Parathyroid adenoma (tissue), 2 donors: ENCODE measurements at regions not wholly inside any gene's neighbourhood (a gene's known extent, or its start where the extent isn't known, plus 50 kb on each side); places are given as distances from the start of the nearest gene placed in this dataset.

ENCODE experiments used
- H2AFZ ChIP-seq: fragments of 300-600 bp; sonication (generic); one replicate; pipeline ENCODE4 v1.7.0; 2017; ENCODE audit warnings: antibody characterized with exemption, mild to moderate bottlenecking
- H3K27ac ChIP-seq: fragments of 300-600 bp; sonication (generic); one replicate; pipeline ENCODE4 v1.7.0; 2017
- H3K27me3 ChIP-seq: fragments of 300-600 bp; sonication (generic); one replicate; pipeline ENCODE4 v1.7.0; 2017; ENCODE audit warnings: low read length; ENCODE audit not compliant: control insufficient read depth, insufficient read depth
- H3K36me3 ChIP-seq: fragments of 300-600 bp; sonication (generic); one replicate; pipeline ENCODE4 v1.7.0; 2017; ENCODE audit warnings: low read length; ENCODE audit not compliant: control insufficient read depth, insufficient read depth
- H3K4me1 ChIP-seq: fragments of 300-600 bp; sonication (generic); one replicate; pipeline ENCODE4 v1.7.0; 2017; ENCODE audit warnings: control low read depth
- H3K4me2 ChIP-seq: fragments of 300-600 bp; sonication (generic); one replicate; pipeline ENCODE4 v1.7.0; 2017; ENCODE audit warnings: low read length
- H3K4me3 ChIP-seq: fragments of 300-600 bp; sonication (generic); one replicate; pipeline ENCODE4 v1.7.0; 2017; ENCODE audit warnings: low read depth, low read length
- H3K79me2 ChIP-seq: fragments of 300-600 bp; sonication (generic); one replicate; pipeline ENCODE4 v1.7.0; 2017; ENCODE audit warnings: control low read depth
- H3K9ac ChIP-seq: fragments of 300-600 bp; sonication (generic); one replicate; pipeline ENCODE4 v1.7.0; 2017; ENCODE audit warnings: mild to moderate bottlenecking
- H3K9me3 ChIP-seq: fragments of 300-600 bp; sonication (generic); one replicate; pipeline ENCODE4 v1.7.0; 2017; ENCODE audit warnings: low read length; ENCODE audit not compliant: control insufficient read depth
- TF ChIP-seq, protein P1 (sequence below): fragments of 300-600 bp; sonication (generic); IDR thresholded peaks from one replicate; pipeline ENCODE4 v1.7.0; 2017; ENCODE audit warnings: antibody characterized with exemption, mild to moderate bottlenecking
- donor health status: primary hyperparathyroidism.

GRCh38 chr12:91892081-91892855 lies 253.4 kb downstream of the BTG1 start:
- Histone ChIP-seq H3K27ac (no peak overlapping the region), H3K9me3 (no peaks in the 10 kb centered on the region), H3K4me3 (no peak overlapping the region), H3K4me2 (no peak overlapping the region), H3K79me2 (no peaks in the 10 kb centered on the region), H3K9ac (no peak overlapping the region), H3K36me3 (no peaks in the 10 kb centered on the region), H3K4me1 (no peaks in the 10 kb centered on the region), H2AFZ (peak overlapping the region; percentile 11), H3K27me3 (no peaks in the 10 kb centered on the region)
- TF ChIP-seq, protein P1, sequence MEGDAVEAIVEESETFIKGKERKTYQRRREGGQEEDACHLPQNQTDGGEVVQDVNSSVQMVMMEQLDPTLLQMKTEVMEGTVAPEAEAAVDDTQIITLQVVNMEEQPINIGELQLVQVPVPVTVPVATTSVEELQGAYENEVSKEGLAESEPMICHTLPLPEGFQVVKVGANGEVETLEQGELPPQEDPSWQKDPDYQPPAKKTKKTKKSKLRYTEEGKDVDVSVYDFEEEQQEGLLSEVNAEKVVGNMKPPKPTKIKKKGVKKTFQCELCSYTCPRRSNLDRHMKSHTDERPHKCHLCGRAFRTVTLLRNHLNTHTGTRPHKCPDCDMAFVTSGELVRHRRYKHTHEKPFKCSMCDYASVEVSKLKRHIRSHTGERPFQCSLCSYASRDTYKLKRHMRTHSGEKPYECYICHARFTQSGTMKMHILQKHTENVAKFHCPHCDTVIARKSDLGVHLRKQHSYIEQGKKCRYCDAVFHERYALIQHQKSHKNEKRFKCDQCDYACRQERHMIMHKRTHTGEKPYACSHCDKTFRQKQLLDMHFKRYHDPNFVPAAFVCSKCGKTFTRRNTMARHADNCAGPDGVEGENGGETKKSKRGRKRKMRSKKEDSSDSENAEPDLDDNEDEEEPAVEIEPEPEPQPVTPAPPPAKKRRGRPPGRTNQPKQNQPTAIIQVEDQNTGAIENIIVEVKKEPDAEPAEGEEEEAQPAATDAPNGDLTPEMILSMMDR, result no peak

DNA sequence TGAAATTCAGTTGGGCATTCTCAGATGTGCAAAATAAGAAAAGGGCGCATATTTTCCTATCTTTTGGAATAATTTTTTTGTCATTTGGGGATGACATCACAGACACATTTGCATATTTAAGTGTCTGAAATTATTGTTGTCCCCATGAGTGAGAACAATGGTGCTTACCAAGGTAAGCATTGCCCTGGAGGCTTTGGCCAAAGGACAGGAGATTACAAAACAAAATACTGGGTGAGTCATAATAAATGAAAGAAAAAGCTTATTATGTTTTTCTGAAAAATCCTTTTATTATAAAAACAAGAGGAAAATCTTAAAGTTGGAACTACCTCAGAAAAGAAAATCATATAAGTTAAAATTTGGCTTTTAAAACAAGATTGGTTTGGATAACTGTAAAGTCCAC lies 254.9 kb downstream of the BTG1 start:
- H3K27ac ChIP-seq, result no peak overlapping the region
- H3K4me3 ChIP-seq, result no peak overlapping the region
- H3K9me3 ChIP-seq, result no peaks in the 10 kb centered on the region
- H3K9ac ChIP-seq, result no peak overlapping the region
- H3K4me2 ChIP-seq, result no peak overlapping the region
- no peak overlapping the region for H2AFZ ChIP-seq
- TF ChIP-seq, protein P1, result no peak
- H3K27me3 ChIP-seq, result no peaks in the 10 kb centered on the region
- no peaks in the 10 kb centered on the region for H3K79me2 ChIP-seq
- H3K36me3 ChIP-seq, result no peaks in the 10 kb centered on the region
- no peaks in the 10 kb centered on the region for H3K4me1 ChIP-seq

DNA sequence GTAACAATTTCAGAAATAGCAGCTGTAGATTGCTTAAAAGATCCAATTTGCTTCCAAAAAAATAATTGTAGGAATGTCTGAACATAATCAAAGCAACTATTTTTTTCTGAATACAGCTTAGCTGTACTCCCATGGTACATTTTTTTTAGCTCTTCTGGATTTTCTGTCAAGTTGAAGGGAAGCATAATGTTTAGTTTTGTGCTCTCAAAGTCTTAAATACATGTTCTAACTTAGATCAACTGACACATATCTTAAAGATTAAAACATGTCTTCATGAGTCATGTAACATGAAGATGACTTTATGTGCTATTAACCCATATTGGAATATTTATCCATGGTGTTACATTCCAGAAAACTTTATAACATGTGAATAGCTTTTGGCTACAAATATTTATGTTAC lies 255.7 kb downstream of the BTG1 start:
- H2AFZ ChIP-seq, result no peak overlapping the region
- no peak overlapping the region for H3K9ac ChIP-seq
- no peaks in the 10 kb centered on the region for H3K4me1 ChIP-seq
- H3K4me2 ChIP-seq, result no peak overlapping the region
- no peaks in the 10 kb centered on the region for H3K36me3 ChIP-seq
- H3K27me3 ChIP-seq, result no peaks in the 10 kb centered on the region
- H3K9me3 ChIP-seq, result no peaks in the 10 kb centered on the region
- TF ChIP-seq, protein P1, result no peak
- no peaks in the 10 kb centered on the region for H3K79me2 ChIP-seq
- no peak overlapping the region for H3K4me3 ChIP-seq
- no peak overlapping the region for H3K27ac ChIP-seq

DNA sequence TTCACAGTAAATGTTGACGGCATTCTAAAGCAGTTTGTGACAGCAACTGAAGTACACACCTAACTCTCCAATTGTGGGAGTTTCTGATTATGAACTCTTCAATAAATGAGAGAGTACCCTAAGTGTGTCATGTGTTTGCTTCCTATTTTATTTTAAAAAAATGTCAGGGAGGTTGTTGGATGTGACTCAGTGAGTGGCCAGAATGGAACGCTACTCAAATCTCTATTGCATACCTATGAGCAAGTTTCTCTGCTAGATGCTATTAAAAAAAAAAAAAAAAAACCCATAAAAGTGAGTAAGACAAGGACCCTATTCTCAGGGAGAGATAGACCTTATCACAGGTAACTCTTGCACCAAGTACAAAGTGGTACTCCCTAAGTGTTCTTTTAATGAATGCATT lies 256.6 kb downstream of the BTG1 start:
- Histone ChIP-seq H3K27ac (no peak overlapping the region), H3K79me2 (no peaks in the 10 kb centered on the region), H2AFZ (no peak overlapping the region), H3K9me3 (no peaks in the 10 kb centered on the region), H3K9ac (no peak overlapping the region), H3K4me1 (no peaks in the 10 kb centered on the region), H3K27me3 (no peaks in the 10 kb centered on the region), H3K4me3 (no peak overlapping the region), H3K36me3 (no peaks in the 10 kb centered on the region), H3K4me2 (no peak overlapping the region)
- TF ChIP-seq, protein P1, result no peak

- H3K27ac ChIP-seq, result no peak overlapping the region
- TF ChIP-seq, protein P1, result no peak
Measured at GRCh38 chr12:91887957-91888356, 257.7 kb downstream of the BTG1 start.

More at GRCh38 chr12:91887957-91888356, 257.7 kb downstream of the BTG1 start:
- H3K4me1 ChIP-seq, result no peaks in the 10 kb centered on the region
- no peaks in the 10 kb centered on the region for H3K79me2 ChIP-seq
- H3K4me2 ChIP-seq, result no peak overlapping the region
- no peaks in the 10 kb centered on the region for H3K27me3 ChIP-seq
- no peak overlapping the region for H3K9ac ChIP-seq
- no peak overlapping the region for H3K4me3 ChIP-seq
- H2AFZ ChIP-seq, result no peak overlapping the region
- no peaks in the 10 kb centered on the region for H3K36me3 ChIP-seq
- no peaks in the 10 kb centered on the region for H3K9me3 ChIP-seq
